NCI-H1417 treated with DMSO at 0.1 percent for 48 hours (cell line): ENCODE measurements at regions not wholly inside any gene's neighbourhood (a gene's known extent, or its start where the extent isn't known, plus 50 kb on each side); places are given as distances from the start of the nearest gene placed in this dataset.
"Not testable (repeated sequence)": the region's sequence is repeated elsewhere in the genome, so short reads cannot be mapped to it uniquely, and the experiment has no call there.

Experiments
- DNase-seq: peaks from one replicate; lab custom pipeline; 2025; lab: John Stamatoyannopoulos, UW

DNA sequence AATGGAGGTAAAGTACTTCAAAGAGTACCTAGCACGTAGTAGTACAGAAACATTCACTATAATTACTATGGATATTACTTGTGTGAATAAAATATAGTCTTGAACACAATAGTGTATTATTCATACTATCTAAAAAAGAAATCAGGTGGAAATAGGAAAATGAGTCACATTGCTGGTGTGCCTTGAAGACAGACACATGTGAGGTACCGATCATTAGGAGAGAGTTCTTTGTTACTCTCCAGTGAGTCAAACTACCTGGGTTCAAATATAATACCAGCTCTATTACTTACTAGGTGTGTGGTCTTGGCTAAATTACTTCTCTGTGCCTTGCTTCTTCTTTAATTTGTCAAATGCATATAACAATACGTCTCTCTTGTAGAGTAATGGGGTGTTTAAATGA, 50.8 kb upstream of the BEND6 start:
- DNase-seq = no peak

DNA sequence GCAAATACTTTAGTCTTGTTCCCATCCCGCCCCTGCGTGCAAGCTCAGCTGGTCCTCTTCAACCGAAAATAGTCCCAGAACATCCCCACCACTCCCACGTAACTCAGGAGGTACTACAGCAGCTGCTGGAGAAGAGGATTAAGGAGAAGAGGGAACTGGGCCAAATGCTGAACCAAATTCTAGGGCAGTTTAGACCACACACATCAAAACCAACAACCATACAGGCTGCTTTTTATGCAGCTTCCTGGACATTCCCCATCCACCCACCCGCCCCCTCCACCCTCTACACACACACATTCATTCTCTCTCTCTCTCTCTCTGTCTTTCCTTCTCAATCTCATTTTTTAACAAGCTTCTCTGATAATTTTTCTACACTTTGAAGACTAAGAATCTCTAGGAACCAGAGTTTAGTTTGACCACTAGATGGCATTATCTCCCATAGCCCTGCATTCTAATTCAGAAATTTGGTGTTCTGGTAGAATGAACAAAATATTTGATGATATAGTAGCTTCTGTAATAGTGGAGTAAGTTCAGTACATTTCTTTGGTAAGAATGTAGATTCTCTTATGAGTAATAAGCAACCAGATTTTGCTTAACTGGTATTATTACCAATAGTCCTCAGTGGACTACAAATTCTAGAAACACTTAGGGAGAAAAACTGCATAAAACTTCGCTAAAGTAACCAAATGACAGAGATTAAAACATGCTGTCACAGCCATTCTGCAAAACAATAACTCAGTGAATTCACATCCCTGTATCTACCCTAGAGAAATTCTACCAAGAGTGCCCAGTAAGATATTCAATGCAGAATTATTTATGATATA, 52.1 kb upstream of the BEND6 start:
- DNase-seq = no peak

DNA sequence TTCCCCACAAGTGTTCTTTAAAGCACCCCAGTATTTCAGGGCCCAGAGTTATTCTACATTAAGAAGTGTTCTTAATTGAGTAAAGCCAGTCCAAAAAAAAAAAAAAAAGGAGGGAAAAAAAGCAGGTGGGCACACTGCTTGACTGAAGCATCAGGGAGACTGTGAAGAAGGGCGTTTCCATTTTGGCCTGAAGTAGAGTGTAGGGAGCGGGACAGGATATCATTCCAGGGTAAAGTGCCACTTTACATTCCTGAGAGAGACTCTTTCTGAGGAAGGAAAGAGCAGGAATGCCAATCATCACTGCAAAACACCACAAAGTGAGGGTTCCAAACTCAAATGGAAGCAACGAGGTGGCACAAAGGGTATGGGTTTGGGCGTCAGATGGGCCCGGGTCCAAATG, 54.1 kb upstream of the BEND6 start:
- no peak for DNase-seq

DNA sequence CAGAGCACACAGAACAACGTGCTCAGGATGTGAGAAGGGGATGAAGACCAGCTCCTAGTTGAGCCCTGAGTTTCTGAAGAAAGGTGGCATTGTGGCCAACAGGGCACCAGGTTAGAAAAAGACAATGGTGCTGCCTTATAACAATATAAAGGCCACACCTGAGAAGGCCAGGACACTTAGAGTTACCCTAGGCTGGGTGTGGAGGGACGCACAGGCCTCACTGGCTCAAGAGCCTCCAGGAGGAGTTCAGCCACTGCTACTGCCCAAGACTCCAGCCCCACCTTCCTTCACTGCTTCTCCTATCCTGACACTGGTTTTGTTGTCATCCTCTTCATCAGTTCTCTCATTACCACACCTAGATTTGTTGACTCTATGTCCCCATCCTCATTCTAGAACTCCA, 55.2 kb upstream of the BEND6 start:
- no peak for DNase-seq

DNA sequence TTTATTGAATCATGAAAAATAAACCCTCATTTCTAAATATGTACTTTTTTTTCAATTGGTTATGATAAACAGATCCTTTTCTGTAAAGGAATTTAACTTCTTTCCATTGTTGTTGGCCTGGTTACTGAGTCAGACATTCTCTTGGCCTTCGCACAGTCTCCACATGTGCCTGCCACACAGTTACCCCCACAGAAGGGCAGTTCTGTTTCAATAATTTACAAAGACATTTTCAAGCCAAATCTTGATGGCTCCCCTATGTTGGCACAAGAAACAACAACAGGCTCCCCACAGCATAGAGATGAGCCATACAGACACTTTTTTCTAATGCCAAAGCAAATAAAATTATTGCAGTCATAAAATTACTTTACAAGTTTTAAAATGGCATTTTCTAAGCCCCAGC, 55.6 kb upstream of the BEND6 start:
- DNase-seq = no peak

DNA sequence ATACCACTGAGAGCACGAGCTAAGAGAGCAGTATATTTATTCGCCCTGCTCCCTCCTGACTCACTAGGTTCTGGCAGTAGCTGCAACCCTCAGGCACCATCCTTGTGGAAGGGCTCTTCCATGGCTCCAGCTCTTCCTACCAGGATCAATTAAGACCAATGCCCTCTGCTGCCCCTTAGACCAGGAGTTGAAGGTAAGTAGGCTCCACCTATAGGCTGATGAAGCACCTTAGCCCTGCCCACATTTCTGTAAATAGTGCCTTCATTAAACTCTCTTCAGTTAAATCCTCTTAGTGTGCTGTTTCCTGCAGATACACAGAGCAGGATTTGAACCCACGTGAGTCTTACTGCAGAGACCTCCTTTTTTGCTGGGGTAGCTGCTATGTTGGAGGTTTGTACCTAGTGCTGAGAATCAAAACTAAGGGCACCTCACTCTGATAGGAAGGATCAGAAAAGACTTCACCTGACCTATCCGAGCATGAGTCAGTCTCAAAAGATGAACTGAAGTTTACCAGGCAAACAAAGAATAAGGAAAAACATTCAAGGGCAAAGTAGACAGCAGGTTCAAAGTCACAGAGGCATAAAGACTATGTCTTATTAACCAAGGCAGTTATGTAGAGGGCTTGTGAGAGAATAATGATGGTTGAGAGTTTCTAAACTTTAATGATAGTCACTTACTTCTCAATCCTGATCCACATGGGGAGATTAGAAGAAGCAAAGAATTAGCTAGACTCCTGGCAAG, 56.9 kb upstream of the BEND6 start:
- DNase-seq = no peak

DNA sequence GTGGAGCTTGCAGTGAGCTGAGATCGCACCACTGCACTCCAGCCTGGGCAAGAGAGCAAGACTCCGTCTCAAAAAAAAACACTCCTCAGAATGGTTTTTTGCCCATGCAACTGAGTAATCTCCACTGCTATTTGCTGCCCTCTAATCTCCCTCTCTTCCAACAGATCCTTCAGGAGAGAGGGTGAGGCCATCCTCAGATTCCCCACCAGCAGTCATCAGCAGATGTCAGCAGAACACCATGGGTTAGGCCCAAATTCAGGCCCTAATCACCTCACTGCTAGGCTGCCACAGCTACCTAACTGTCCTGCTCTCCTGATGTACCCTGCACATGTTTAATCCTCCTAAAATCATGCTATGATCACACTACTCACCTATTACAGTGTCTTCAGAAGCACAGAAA, 63.2 kb upstream of the BEND6 start:
- no peak for DNase-seq

DNA sequence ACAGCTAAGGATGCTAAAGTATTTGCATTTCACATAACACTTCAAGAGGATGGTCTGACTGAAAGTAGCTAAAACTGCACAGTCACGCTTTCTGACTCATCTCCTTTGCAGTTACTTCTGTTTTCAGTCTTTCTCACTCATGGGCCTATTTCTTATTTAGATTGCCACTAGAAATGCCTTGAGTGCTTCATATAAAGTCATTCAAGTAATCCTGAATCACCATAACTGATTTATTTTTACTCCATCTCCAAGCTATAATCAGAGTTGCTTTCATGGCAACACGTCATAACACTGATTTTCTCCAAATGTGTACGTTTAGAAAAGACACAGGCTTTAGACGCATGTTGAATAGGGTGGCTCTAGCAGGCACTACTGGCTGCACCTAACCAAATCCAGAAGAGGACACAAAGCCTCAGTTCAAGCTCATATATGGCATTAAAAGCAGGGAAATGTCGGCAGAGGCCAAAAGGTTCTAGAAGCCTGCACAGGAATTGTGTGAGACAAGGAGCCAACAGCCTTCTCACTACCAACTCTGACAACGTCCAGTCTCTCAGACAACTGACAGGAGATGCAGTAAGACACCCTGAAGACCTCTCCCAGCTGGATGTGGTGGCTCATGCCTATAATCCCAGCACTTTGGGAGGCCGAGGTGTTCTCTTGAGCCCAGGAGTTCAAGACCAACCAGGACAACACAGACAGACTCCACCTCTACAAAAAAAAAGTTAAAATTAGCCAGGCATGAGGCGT, 64.1 kb upstream of the BEND6 start:
- no peak for DNase-seq

DNA sequence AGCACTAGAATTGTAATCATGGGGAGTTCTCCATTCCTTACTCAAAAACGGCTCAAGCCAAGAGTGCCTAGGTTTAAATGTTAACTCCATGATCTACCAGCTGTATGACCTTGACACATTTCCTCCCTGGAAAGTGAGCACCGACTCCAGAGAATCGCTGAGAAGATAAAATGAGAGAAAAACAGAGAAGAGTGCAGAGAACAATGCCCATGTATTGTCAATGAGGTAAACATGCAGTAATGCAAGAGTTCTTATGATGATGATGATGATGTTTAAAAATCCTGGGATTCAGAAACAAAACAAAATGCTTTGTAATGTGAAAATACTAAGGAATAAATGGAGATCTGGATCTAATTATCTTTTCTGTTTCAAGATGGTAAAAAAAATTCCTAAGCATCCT, 64.8 kb upstream of the BEND6 start:
- DNase-seq = no peak

DNA sequence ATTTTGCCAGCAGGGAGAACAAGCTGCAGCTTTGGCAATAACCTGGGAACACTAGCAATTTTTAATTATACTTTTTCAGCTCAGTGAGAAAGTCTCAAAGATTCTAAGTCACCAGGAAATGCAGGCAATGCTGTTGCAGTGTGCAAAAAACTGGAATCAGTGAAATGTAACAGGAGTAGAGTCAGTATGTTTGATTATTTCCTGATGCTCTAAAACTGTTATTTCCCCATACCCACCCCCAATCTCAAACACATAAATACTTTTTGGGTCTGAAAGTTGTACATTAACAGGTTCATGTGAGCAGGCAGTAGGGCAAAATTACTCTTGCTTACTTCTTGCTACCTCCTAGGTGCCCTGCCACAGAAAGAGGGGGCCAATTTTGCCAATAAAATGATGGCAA, 65.4 kb upstream of the BEND6 start:
- DNase-seq = no peak

DNA sequence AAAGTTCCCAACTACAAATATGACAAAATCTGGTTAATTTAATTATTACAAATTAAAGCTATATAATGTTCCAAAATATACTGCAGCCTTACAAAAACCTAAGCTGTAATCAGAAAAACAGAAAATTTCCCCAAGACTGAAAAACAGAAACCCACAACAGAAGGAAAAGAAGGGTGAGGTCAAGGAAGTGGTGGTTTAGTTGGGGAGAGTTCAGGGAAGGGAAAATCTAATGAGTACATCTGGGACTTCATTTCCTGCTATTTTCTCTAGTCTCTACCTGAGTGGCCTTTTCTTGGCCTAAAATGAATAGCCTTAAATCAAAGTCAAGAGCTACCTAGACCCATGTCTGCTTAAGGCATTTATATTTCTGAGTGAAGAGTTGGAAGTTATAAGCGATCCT, 66.2 kb upstream of the BEND6 start:
- DNase-seq = no peak

DNA sequence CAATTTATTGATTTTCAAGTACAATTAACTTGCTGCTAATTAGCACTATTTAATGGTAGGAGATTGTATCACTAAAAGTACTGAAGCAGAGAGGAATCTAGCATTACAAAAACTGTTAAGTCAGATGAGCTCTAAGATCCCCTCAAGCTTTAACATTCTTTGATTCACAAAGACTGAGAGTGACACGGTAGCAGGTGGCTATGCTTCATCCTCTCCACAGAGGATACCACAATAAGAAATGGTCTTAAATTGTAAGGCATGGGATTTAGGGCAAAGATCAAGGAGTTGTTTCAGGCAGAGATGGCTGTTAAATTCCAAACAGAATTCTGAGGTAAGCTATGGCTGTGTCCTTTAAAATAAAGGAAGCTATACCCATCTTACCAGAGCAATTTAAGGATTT, 67.8 kb upstream of the BEND6 start:
- DNase-seq = no peak

DNA sequence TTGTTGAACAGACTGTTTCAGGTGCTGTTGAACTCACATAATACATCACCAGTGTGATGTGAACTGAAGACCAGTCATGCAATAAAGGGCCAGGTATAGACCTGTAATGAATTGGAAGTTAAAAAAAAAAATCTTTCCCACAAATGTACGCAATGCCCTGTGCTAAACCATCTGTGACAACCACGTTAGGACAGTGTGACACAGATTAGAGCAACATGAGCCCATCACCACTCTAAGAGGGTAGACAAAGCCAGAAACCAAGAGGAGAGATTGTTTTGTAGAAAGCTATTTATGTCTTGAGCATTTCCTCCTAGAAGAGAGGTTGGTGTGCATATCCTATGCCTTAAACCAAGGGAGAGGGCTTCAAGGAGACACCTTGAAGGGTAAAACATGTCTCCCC, 77.0 kb upstream of the BEND6 start:
- no peak for DNase-seq

DNA sequence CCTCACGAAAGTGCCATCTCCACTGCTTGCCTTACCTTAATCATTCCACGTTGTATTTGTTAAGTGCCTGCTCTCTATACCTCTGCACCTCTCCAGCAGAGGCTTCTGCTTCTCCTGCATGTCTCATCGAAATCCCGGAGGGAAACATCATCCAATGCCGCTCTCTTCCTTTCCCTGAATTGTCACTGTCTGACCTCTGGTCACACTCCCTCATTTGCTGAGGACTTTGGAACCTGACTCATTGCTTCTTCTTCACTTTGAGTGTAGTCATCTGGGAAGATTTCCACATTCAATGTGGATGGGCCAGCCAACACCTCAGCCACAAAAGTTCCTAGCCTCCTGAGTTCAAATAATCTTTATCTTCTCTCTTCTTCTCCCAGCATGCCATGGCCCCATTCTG, 78.9 kb upstream of the BEND6 start:
- DNase-seq = no peak

DNA sequence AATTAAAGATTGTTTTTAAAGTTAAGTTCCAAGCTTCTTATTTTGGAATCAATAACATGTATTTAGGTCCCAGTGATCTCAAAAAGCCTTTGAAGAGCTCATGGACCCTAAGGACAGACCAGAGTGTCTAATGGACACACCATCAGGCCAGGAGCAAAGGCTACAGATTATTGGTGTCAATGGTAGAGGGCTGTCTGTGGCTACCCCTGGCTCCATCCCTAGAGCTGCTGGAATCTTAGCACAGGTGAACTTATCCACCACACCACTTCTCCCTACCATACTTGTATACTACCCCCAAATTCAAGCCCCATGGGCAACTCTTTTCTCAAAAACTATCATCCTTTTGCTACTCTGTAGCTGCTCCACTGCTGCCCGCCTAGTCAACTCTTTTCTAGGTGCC, 79.4 kb upstream of the BEND6 start:
- no peak for DNase-seq

DNA sequence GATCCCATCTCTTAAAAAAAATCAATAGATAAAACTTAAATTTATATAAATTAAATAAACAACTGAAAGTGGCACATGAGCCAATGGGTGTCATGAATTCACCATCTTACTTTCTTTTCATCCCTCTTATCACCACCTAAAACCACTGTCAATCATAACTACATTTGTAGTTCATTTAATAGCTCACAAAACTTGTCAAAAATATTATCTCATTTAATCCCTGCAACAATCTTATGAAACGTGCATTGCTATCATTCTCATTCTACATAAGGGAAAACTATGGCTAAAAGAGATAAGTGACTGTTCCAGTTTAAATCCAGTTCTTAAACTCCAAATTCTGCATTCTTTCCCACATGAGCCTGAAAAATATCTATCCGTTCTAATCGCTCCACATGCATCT, 80.6 kb upstream of the BEND6 start:
- no peak for DNase-seq

DNA sequence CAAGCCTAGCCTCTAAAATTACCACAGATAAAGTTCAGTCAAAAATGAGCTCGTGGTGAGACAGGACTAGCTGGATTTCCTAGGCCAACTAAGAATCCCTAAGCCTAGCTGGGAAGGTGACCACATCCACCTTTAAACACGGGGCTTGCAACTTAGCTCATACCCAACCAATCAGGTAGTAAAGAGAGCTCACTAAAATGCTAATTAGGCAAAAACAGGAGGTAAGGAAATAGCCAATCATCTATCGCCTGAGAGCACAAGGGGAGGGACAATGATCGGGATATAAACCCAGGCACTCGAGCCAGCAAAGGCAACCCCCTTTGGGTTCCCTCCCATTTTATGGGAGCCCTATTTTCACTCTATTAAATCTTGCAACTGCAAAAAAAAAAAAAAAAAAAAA, 84.9 kb upstream of the BEND6 start:
- not testable (repeated sequence) for DNase-seq

DNA sequence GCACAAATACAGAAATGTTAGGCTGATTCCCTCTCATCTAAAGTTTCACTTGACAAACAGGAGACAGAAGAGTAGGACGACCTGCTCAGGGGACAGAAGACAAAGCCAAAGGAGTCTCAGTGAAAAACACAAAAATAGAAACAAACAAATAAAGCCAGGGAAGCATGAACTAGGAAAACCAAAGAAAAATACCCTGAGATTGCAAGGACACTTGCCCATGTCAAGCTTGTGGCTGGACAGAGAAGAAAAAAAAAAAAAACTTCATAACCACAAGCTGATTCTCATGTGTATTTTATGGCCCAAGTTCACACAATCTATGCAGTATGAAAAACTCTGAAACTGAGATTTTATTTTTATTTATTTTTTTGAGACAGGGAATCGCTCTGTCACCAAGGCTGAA, 85.6 kb upstream of the BEND6 start:
- DNase-seq = no peak

DNA sequence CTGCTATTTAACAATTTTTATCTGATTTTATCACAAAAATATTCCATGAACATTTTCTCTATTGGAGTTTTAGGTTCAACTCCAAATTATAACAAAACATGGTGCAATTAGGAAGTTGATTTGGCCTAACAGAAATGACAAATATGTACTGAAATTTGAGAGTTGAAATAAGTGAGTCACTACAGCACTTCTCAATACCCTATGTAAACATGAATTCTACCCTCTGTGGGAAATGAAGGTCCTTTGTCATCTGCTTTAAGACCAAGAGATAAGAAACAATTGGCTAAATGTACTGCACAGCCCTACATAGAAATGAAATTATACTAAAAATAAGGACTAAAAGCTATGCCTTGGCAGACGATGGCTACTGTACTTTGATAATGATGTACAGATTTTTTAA, 86.2 kb upstream of the BEND6 start:
- no peak for DNase-seq

DNA sequence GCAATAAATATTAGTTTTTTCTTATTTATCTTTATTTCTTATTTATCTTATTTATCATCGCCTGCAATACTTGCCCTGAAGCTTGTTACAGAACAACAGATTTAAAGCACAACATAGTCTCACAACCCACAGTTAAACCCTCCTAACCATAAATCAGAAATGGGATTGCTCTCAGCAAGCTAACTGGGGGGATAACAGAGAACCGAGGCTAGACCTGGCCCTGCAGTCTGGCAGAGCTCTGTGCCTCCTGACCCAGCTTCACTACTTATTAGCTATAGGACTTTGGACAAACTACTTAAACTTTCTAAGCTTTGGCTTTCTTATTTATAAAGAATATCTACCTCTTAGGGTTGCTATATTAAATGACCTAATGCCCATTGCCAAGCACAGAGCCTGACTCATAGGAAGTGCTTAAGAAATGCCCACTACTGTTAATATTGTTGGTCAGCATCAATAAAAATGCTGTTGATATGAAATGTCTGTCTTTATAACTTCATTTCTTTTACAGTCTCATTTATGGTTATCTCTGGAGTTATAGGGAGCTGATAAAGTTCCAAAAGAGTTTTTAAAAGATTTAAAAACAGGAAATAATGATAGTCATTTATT, 87.9 kb upstream of the BEND6 start:
- DNase-seq = no peak

DNA sequence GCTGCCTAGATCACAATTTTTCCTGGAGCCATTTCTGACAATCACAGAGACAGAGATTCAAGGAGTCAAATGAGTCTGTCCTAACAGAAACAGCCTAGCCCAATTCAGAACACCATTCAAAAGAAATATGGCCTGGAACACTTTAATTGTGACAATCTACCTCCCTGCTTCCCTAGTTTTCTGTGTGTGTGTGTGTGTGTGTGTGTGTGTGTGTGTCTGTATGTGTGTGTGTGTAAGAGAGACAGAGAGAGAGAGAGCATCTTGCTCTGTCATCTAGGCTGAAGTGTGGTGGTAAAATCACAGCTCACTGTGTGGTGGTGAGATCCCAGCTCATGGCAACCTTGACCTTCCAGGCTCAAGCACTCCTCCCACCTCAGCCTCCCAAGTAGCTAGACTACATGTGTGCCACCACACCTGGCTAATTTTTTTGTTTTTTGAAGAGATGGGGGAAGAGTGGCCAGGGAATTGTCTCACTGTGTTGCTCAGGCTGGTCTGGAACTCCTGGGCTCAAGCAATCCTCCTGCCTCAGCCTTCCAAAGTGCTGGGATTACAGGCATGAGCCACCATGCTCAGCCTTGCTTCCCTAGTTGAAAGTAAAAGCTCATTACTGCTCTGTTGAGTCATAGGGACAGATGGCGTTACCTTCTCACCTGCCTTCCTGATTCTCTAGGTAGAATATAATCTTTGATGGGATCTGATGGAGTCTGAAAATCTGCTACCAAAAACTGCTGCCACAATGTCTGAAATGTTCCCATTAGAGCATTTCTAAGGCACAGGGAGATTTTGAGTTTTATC, 89.6 kb upstream of the BEND6 start:
- no peak for DNase-seq

DNA sequence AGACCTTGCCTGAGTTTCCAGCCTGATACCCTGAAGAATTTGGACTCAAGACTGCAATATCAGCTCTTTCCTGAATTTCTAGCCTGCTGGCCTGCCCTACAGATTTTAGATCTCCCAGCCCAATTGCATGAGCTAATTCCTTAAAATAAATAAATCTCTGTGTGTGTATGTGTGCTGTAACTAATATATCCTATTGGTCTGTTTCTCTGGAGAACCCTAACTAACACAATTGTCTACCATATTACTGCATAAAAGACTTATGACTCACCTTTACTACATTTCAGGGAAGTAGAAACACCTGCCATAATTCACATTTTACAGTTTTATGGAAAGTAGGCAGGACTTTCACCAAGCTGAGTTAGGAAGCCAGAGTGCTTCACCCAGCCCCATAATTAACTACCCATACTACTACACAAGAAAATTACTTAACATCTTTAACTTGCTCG, 90.7 kb upstream of the BEND6 start:
- DNase-seq = no peak
